ENCODE measurements at regions not wholly inside any gene's neighbourhood (a gene's known extent, or its start where the extent isn't known, plus 50 kb on each side); places are given as distances from the start of the nearest gene placed in this dataset.
"Not testable (repeated sequence)": the region's sequence is repeated elsewhere in the genome, so short reads cannot be mapped to it uniquely, and the experiment has no call there.

GRCh38 chr9:135358552-135358940 lies 121.0 kb upstream of the PPP1R26 start:
- no peak for DNase-seq (ENCODE audit: low read depth)

- DNase-seq (ENCODE audit: low read depth), result no peak
Measured at GRCh38 chr9:135359764-135360163, 119.8 kb upstream of the PPP1R26 start.

DNA sequence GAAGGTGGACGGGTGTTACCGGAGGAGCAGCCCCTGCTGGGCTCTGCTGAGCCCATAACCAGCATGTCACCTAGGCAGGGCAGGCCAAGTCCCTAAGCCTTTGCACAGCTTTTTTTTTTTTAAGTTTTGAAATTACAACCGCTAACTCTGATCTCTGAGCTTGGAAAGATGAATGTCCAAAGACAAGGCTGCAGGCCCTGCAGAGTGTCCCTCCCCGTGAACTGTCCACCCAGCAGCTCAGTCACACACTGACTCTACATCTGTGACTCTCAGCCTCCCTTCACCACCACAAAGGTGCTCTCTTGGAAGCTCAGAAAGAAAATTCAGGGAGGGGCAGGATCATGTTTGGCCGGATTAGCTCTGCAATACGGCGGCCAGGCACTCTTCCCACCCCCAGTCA lies 119.0 kb upstream of the PPP1R26 start:
- DNase-seq (ENCODE audit: low read depth), result no peak

- DNase-seq (ENCODE audit: low read depth), result not testable (repeated sequence)
Measured at GRCh38 chr9:135361668-135362067, 117.9 kb upstream of the PPP1R26 start.

DNA sequence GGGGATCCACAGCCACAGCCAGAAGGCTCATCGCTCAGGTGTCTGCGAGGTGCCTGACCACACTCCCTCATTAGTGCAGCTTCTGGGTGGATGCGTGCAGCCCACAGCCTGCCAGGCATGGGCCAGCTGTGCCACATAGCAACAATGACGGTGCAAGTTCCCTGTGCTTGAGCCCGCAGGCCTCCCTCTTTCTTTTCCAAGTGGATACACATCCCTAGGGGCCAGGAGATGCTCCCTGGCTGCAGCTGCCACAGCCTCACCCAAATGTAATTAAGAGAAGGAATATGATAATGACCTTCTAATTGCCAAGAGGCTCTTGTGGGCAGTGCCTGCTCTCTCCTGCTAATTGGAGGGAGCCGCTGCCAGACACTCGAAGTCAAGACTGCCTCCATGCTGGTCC lies 116.0 kb upstream of the PPP1R26 start:
- DNase-seq (ENCODE audit: low read depth), result no peak

- no peak for DNase-seq (ENCODE audit: low read depth)
Measured at GRCh38 chr9:135365013-135365768, 114.4 kb upstream of the PPP1R26 start.

- DNase-seq (ENCODE audit: low read depth), result no peak
Measured at GRCh38 chr9:135366104-135366503, 113.5 kb upstream of the PPP1R26 start.

GRCh38 chr9:135369412-135369990 lies 110.1 kb upstream of the PPP1R26 start:
- no peak for DNase-seq (ENCODE audit: low read depth)

DNA sequence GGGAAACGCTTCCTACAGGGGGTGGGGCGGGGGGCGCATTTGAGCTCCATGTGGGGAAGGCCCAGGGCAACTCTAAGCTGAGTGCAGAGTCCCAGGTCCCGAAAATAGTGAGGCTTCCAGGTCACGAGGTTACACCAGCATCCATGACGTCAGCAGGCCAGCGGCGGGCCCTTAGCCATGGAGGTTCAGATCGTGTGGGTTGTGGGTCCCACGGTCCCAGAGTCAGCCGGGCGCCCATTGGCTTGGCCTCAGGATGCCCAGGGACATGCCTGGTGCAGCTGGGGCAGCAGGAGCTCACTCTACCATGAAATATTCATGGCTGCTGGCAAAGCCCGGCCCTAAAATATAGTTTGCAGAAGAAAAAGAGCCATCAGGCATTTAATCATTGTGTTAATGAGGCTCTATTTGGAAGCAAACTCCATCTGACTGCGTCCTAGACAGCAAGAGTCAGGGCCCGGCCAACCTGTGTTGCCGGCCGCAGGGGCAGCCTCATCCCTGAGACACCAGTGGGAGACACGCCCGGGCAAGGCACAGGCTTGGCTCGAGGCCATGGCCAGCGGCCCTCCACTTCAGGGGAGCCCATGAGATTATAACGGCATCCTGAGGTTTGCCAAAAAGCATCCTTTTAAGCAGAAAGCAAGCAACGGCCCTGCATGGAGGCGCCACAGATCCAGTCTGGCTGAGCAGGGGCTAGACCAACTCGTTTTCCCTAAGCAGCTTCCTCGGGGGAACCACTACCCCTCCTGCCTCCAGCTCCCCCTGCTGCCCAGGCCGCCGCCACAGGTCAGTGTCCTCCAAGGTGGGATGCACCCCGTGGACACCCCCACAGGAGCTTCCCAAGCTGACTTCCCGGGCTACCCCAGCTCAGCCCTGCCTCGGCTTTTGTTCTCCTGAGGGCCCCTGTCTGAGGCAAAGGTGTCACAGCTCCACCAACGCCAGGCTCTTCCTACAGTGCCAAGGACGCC lies 108.9 kb upstream of the PPP1R26 start:
- DNase-seq (ENCODE audit: low read depth), result no peak

DNA sequence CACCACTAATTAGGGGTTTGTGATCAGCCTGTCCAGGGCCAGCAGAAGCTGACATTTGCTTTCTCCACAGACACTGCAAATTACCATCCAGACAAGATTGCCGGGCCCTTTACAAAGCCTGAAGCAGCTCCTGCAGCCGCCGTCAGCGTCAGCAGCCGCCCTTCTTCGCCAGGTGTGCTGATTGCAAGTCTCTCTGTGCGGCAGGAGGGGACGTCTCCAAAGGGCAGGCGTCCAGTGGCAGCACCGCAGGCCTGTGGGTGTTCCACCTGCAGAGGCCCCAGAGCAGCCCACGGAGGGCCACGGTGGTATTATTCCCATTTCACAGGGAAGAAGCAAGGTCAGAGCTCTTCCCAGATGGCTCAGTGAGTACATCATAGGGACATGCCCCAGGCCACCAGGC lies 108.0 kb upstream of the PPP1R26 start:
- DNase-seq (ENCODE audit: low read depth), result no peak

DNA sequence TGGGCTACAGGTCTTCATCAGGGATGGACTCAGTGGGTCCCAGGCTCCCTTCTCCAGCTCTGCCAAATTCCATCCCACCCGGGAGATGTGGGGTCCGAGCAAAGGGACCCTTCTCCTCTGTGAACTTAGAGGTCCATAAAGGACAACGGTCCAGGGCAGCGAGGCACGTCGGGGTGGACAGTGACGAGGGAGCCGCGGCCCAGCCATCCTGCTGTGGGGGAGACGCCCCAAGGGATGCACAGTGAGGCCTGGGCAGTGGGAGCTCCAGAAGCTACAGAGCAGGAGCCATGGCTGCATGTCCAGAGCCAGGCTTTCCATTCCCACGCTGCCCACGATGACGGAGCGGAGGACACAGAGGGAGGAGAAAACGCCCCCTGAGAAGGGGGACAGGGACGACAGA lies 107.5 kb upstream of the PPP1R26 start:
- DNase-seq (ENCODE audit: low read depth), result no peak

DNA sequence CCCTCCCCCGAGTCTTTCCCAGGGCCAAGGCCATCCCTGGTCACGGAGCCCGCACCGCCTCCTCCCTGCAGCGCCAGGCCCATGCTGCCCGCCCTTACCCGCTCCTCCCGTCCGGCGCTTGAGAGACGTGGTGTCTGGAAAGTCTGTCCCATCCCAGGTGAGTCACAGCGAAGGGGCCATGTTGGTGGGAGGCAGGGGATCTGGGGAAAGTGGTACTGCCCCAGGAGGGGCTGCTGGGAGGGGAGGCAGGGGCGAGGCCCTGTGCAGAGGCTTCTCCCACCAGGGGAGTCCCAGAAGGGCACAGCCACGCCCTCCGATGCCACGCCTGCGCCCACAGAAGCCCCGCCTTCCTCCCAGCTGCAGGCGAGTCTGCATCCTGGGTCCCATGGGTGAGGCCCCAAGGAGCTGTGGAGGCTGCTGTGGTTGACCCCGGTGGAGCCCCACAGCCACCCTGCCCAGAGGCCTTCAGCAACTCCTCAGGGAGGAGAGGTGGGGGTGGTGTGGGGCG lies 107.0 kb upstream of the PPP1R26 start:
- DNase-seq (ENCODE audit: low read depth), result no peak

GRCh38 chr9:135373151-135373685 lies 106.4 kb upstream of the PPP1R26 start:
- DNase-seq (ENCODE audit: low read depth), result no peak

DNA sequence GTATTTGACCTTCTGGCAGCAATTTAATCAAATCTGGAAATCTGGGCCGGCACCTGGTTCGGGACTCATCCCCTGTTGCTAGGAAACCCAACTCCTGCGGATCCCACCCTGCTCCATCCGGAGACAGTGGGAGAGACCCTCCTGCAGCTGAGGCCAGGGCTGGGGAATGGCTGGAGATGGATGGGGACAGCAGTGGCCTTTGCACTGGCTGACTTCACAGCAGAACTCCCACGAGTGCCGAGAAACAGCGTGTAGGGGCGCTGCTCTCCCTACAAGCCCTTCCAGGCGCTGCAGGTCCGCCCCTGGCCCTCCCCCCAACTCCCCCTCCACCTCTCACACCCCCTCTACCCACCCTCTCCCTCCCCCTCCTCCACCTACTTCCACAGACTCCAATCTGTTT lies 105.8 kb upstream of the PPP1R26 start:
- DNase-seq (ENCODE audit: low read depth), result no peak

GRCh38 chr9:135374591-135374990 lies 105.0 kb upstream of the PPP1R26 start:
- DNase-seq (ENCODE audit: low read depth), result no peak

GRCh38 chr9:135375001-135375400 lies 104.6 kb upstream of the PPP1R26 start:
- DNase-seq (ENCODE audit: low read depth), result no peak

- DNase-seq (ENCODE audit: low read depth), result no peak
Measured at GRCh38 chr9:135376511-135377265, 102.9 kb upstream of the PPP1R26 start.

GRCh38 chr9:135377431-135377830 lies 102.2 kb upstream of the PPP1R26 start:
- DNase-seq (ENCODE audit: low read depth), result no peak

GRCh38 chr9:135378751-135379150 lies 100.8 kb upstream of the PPP1R26 start:
- no peak for DNase-seq (ENCODE audit: low read depth)

DNA sequence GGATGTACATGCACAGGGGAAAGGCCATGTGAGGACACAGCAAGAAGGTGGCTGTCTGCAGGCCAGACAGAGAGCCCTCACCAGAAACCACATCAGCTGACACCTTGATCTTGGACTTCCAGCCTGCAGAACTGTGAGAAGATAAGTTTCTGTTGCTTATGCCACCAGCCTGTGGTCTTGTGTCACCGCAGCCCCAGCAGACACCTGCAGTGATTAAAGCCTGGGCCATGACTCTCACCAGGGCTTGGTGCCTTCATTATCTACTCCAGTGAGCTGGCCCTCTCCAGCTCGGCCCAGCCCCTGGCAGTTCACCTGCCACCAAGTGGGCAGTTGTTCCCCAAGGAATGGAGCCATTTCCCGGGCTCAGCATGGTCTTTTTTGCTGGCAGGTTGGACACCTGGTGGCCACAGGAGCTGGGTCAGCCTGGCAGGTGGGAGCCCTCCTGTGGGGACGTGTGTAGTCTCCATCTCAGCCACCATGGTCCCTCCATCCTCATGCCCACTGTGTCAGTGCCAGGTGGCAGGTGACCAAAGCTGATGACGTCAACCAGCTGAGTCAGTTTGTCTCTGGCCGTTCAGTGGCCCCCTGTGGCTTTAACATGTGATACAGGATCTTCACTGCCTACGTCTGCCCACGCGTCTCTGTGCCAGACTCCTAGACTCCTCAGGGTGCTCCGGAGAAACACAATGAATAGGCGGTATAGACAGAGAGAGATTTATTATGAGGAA lies 99.9 kb upstream of the PPP1R26 start:
- no peak for DNase-seq (ENCODE audit: low read depth)
